GM19240 (cell line): ENCODE measurements at regions not wholly inside any gene's neighbourhood (a gene's known extent, or its start where the extent isn't known, plus 50 kb on each side); places are given as distances from the start of the nearest gene placed in this dataset.

Source experiments
- DNase-seq: peaks from one replicate; pipeline ENCODE4 v3.0.0; 2011; ENCODE audit warnings: low spot score; ENCODE audit not compliant: insufficient read length

- DNase-seq = no peak
Measured at GRCh38 chr12:22740656-22741355, 115.8 kb downstream of the ETNK1 start.

- no peak for DNase-seq
Measured at GRCh38 chr12:22743700-22744099, 118.7 kb downstream of the ETNK1 start.

- no peak for DNase-seq
Measured at GRCh38 chr12:22744197-22744596, 119.2 kb downstream of the ETNK1 start.

DNA sequence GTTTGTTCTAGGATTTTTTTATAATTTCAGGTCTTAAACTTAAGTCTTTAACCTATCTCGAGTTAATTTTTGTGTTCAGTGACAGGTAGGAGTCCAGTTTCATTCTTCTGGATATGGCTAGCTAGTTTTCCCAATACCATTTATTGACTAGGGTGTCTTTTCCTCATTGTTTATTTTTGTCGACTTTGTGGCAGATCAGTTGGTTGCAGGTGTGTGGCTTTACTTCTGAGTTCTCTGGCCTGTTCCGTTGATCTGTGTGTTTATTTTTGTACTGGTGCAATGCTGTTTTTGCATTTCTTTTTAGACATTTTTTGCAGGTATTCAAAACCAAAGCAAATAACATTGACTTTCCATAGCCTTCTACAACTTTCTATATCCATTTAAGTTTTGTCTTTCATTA, 121.7 kb downstream of the ETNK1 start:
- DNase-seq = no peak

DNA sequence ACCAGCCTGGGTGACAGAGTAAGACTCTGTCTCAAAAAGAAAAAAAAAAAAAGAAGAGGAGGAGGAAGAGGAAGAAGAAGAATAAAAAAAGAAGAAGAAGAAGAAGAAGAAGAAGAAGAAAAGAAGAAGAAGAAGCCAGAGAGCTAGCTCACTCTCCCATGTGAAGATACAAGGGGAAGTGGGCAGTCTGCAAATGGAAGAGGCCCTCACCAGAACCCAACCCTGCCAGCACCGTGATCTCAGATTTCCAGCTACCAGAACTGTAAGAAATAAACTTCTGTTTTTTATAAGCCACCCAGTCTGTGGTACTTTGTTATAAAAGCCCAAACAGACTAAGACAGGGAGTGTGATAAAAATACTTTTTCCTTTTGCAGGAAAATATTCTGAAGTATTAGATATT, 130.7 kb downstream of the ETNK1 start:
- no peak for DNase-seq

DNA sequence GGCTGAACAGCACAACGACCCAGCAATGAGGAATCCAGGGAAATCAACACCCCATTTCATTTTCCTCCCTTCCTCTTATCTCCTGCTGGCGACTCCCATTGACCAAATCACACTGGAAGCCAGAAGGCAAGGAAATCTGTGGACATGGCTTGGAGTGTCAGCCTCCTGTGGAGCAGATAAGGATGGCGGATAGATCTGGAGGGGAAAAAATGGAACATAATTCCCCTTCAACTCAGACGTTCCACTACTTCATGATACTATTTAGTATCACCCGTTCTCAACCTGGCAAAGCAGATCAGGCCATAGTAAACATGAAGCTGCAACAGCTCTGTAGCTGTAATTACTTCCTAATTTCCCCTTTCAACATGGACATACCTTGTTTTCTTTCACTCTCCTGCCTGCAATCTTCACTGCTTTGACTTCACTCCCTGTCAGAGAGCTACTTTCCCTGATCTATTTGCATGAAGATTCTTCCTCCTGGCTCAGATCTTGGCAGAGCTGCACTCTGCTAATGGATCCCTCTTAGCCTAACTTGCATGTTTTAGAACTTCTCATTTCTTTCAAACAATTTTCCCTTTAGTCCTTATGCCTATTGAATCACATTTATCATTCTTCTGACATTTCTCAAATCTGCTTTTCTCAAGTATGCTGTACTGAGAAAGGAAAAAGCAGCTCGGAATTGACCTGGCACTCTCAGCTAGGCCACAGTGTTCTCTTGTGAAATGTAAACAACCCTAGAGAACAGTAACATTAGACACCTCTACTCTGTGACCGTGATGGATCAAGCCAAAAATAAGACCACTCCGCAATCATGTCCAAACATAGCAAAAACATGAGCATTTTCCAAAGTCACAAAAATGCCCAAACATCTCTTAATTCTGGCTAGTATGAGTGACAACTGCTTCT, 135.1 kb downstream of the ETNK1 start:
- no peak for DNase-seq

- no peak for DNase-seq
Measured at GRCh38 chr12:22765421-22766130, 140.6 kb downstream of the ETNK1 start.

DNA sequence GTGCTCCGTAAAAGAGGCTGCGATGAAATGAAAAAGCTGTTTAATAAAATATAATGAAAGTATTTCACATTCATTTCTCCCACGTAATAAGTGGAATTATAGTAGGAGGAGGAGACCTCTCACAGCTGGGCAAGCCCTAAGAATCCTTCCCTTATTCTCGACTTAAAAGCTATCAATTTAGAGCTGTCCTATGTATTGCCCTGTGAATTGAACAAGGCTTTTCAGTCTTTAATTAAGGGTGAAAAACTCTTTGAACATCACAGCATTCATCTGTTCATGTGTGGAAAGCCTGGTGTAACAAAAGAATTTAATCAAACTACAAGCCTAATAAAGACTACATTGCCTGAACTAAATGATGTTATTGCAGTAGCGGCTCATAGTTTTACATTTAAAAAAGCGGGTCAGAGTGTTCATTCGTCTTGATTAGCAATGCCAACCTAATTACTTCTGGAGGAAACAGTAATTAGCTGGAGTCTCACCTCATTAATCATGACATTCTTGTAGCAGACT, 142.0 kb downstream of the ETNK1 start:
- no peak for DNase-seq

DNA sequence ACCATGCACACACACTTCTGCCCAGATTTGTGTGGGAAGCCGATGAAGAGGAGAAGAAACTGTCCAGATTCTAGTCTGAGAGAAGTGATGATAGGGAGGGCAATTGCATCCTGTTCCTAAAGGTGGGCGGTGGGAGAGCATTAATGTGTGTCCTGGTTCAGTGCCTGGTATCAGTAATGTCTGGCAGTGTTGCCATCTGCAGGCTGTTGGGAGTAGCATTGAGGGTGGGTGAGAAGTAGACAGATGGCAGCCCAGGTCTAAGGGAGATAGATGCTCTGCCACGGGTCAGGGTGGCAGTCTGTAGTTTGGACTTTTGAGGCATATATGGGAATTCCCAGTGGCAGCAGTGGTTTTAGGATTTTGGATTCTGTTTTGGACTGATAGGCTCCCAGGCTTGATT, 156.4 kb downstream of the ETNK1 start:
- DNase-seq = no peak

- no peak for DNase-seq
Measured at GRCh38 chr12:22787557-22787956, 162.6 kb downstream of the ETNK1 start.

DNA sequence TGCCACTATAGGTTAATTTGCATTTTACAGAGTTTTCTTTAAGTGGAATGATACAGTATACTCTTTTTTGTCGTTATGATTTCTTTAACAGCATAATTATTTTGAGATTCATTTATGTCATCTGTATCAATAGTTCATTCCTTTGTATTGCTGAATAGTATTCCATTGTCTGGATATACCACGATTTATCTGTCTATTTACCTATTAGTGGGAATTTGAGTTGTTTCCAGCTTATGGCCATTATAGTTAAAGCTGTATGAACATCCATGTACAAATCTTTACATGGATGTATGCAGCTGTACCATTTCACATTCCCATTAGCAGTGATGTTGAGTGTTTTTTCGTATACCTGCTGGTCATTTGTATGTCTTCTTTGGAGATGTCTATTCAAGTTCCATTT, 163.9 kb downstream of the ETNK1 start:
- DNase-seq = no peak

DNA sequence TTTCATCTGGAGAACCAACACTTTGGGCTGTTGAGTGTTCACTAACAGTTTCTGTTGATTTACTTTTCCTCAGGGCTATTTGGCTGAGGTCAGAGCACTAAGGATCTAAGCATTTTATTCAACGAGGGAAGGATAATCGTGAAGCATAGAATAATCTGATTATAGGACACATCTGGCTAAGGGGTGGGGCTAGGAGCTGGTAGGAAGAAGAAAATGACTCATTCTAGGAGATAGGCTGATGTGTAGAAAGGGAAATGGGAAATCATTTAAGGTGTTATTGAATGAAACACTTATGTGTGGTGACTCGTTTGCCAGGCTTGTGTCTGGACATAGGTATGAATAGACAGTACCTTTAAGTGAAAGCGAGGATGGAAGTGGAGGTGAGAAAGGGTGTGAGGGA, 167.2 kb downstream of the ETNK1 start:
- no peak for DNase-seq

DNA sequence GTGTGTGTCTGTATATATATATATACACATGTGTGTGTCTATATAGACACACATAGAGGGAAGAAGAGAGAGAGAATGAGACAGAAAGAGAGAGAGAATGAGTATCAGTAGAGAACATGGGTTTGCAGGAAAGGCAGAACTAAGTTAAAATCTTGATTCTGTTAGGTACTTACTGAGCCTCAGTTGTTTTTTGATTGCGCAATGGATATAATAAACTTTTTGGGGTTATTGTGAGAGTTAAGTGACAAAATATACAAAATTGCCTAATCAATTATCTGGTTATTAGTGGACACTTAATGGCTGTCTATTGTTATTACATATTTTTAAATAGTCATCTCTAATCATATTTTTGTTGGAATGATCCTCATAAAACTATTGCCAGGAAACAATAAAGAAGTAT, 169.0 kb downstream of the ETNK1 start:
- no peak for DNase-seq

DNA sequence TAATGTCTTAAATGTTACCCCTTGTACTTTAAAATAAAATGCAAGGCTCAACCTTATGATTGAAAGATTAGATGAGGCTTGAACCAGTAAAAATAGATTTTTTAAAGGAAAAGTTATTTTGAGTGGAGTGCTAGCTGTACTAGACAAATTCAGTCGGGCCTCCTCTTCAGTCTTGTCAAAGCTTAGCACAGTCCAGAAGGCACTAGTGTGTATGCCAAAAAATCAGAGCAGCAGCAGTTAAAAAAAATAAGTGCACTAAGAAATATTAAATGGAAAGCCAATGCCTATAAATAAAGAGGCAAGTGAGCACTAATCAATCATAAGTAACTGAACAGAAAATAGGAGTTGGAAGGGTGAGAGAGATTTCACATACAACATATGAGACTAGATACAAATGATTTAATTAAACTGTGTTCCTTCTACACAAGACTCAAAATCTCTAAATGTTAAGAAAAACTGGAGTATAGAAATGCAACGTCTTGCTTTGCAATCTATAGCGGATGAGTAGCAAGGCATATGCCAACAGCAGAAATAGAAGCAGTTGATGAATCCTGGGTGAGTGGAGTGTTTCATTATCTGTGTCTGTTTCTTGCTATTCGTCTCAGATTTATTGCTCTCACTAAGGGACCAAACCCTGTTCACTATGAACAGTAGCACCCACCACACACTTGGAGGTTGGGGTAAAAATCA, 172.1 kb downstream of the ETNK1 start:
- no peak for DNase-seq

- no peak for DNase-seq
Measured at GRCh38 chr12:22797701-22798100, 172.7 kb downstream of the ETNK1 start.

GRCh38 chr12:22798116-22798515, 173.1 kb downstream of the ETNK1 start:
- no peak for DNase-seq

- DNase-seq = no peak
Measured at GRCh38 chr12:22799503-22799902, 174.5 kb downstream of the ETNK1 start.

- no peak for DNase-seq
Measured at GRCh38 chr12:22800332-22800731, 175.4 kb downstream of the ETNK1 start.

DNA sequence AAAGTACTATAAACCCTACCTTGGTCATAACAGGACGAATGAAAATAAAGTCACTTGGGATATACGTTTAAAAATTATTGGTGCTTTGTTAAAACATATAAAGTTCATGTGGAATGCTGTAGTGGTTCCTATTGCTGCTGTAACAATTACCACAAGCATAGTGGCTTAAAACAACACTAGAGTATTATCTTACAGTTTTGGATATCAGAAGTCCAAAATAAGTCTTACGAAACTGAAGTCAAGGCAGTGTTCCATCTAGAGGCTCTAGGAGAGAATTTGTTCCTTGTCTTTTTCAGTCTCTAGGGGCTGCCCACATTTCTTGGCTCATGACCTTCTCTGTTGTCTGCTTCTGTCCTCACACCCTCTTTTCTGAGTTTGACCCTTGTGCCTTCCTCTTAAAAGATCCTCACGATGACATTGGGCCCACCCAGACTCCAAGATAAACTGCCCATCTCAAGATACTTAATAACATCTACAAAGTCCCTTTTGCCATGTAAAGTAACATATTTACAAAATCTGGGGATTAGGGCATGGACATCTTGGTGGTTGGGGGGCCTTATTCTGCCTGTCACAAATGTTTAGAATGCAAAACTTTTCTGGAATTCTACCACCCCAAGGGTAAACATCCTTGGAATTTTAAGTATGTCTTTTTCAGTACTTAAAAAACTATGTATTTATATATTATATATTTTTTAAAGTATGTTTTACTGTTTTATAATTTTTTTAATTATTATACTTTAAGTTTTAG, 178.1 kb downstream of the ETNK1 start:
- DNase-seq = no peak

GRCh38 chr12:22803725-22804124, 178.8 kb downstream of the ETNK1 start:
- no peak for DNase-seq

GRCh38 chr12:22808860-22809259, 183.9 kb downstream of the ETNK1 start:
- DNase-seq = no peak
